Sigmoid colon (tissue), 4 donors: ENCODE measurements at regions not wholly inside any gene's neighbourhood (a gene's known extent, or its start where the extent isn't known, plus 50 kb on each side); places are given as distances from the start of the nearest gene placed in this dataset.

Experiments
- CTCF ChIP-seq, 4 experiments: fragments of 450-650 bp in 3 of 4; fragments of 200-600 bp in 1 of 4; IDR thresholded peaks; one replicate each; pipeline ENCODE4 v1.5.1; 2016 to 2019; ENCODE audit warnings: antibody characterized with exemption in 4 of 4, mild to moderate bottlenecking in 3 of 4, moderate library complexity in 2 of 4
- EP300 ChIP-seq, 4 donors: sonication (generic); formaldehyde crosslinking; IDR thresholded peaks; one replicate each; pipeline ENCODE4 v1.6.1; 2017; ENCODE audit warnings: antibody characterized with exemption in 4 of 4
- POLR2A ChIP-seq, 2 donors: fragments of 450-650 bp; IDR thresholded peaks; one replicate each; pipeline ENCODE4 v1.6.1; 2016; ENCODE audit warnings: antibody characterized with exemption in 2 of 2, mild to moderate bottlenecking in 2 of 2, moderate library complexity in 2 of 2

- no peak for TF ChIP-seq CTCF (IDR thresholded peaks at IDR 0.05)
- TF ChIP-seq EP300 (IDR thresholded peaks at IDR 0.05): no peak
- no peak for TF ChIP-seq POLR2A (IDR thresholded peaks at IDR 0.05)
These were observed 228.4 kb upstream of the DGKB start for GRCh38 chr7:15130666-15131541.
